SU-DHL-6 (cell line): ENCODE measurements at regions not wholly inside any gene's neighbourhood (a gene's known extent, or its start where the extent isn't known, plus 50 kb on each side); places are given as distances from the start of the nearest gene placed in this dataset.

Source experiments
- H2AFZ ChIP-seq: fragments of 200-600 bp; sonication (generic); 2 replicates; pipeline ENCODE4 v1.6.1; 2014; ENCODE audit warnings: low read depth, mild to moderate bottlenecking, moderate library complexity, mixed read lengths, antibody characterized with exemption, low read length; ENCODE audit not compliant: severe bottlenecking
- H3F3A ChIP-seq: fragments of 200-600 bp; shearing (Covaris generic); 2 replicates; pipeline ENCODE4 v1.6.0; 2016; ENCODE audit warnings: antibody characterized with exemption, mild to moderate bottlenecking; ENCODE audit not compliant: insufficient read depth
- H3K27ac ChIP-seq: fragments of 200-600 bp; sonication (generic); 2 replicates; pipeline ENCODE4 v1.5.1; 2016; ENCODE audit warnings: low read depth, mild to moderate bottlenecking, low read length, moderate library complexity, mixed read lengths
- H3K27me3 ChIP-seq: fragments of 200-600 bp; sonication (generic), shearing (Covaris generic); 2 replicates; pipeline ENCODE4 v1.6.0; 2014; ENCODE audit warnings: mild to moderate bottlenecking, low read length
- H3K36me3 ChIP-seq: fragments of 200-600 bp; sonication (generic); 2 replicates; pipeline ENCODE4 v1.6.1; 2014; ENCODE audit warnings: mild to moderate bottlenecking, low read length, mixed read lengths
- H3K4me2 ChIP-seq: fragments of 300-600, 200-600 bp; shearing (Covaris generic), sonication (generic); 2 replicates; pipeline ENCODE4 v1.6.0; 2014; ENCODE audit warnings: low read length, low read depth, mild to moderate bottlenecking; ENCODE audit not compliant: poor library complexity, severe bottlenecking
- H3K4me3 ChIP-seq: fragments of 200-600 bp; sonication (generic); 2 replicates; pipeline ENCODE4 v1.5.1; 2014; ENCODE audit warnings: antibody characterized with exemption, low read length, mild to moderate bottlenecking, mixed read lengths; ENCODE audit not compliant: insufficient read depth, poor library complexity, severe bottlenecking
- H3K79me2 ChIP-seq: fragments of 200-600 bp; sonication (generic); 2 replicates; pipeline ENCODE4 v1.6.1; 2014; ENCODE audit warnings: mild to moderate bottlenecking, low read length, moderate library complexity; ENCODE audit not compliant: insufficient read depth
- H3K9ac ChIP-seq: fragments of 200-600 bp; sonication (generic); 2 replicates; pipeline ENCODE4 v1.7.0; 2014; ENCODE audit warnings: mild to moderate bottlenecking, low read length
- H3K9me2 ChIP-seq: fragments of 200-600 bp; sonication (generic); replicated peaks from 2 replicates; pipeline ENCODE4 v1.6.1; 2014; ENCODE audit warnings: low read length; ENCODE audit not compliant: insufficient read depth
- H3K9me3 ChIP-seq: fragments of 200-600 bp; sonication (generic); 2 replicates; pipeline ENCODE4 v1.6.1; 2014; ENCODE audit warnings: low read length, mixed read lengths; ENCODE audit not compliant: insufficient read depth
- H4K20me1 ChIP-seq: fragments of 200-600 bp; sonication (generic); 2 replicates; pipeline ENCODE4 v1.6.1; 2014; ENCODE audit warnings: low read depth, mild to moderate bottlenecking, antibody characterized with exemption, low read length, moderate library complexity, mixed read lengths
- CTCF ChIP-seq: fragments of 200-600 bp; sonication (generic); IDR thresholded peaks from one replicate; pipeline ENCODE4 v1.5.1; 2017; ENCODE audit warnings: antibody characterized with exemption, mild to moderate bottlenecking, low read length, moderate library complexity; ENCODE audit not compliant: insufficient read depth, poor library complexity, severe bottlenecking
- EZH2phosphoT487 ChIP-seq: fragments of 200-600 bp; sonication (generic), shearing (Covaris generic); conservative IDR thresholded peaks from 2 replicates; pipeline ENCODE4 v1.6.1; 2018; ENCODE audit warnings: mild to moderate bottlenecking, antibody characterized with exemption, low read length, moderate library complexity, mixed read lengths

- no peak overlapping the region for H3K27ac ChIP-seq
Measured at GRCh38 chr2:150789376-150789905, 302.0 kb upstream of the RND3 start.

GRCh38 chr2:150788426-150789140 is 301.1 kb upstream of the RND3 start:
- Histone ChIP-seq H3K9me3 (no peaks in the 10 kb centered on the region), H3K4me3 (no peak overlapping the region), H3K4me2 (no peak overlapping the region), H3K36me3 (no peaks in the 10 kb centered on the region), H3K79me2 (no peaks in the 10 kb centered on the region), H3K9ac (no peak overlapping the region), H3K9me2 (no peaks in the 10 kb centered on the region), H3K27me3 (no peaks in the 10 kb centered on the region), H3F3A (no peaks in the 10 kb centered on the region), H2AFZ (no peak overlapping the region), H4K20me1 (no peaks in the 10 kb centered on the region), H3K27ac (no peak overlapping the region)
- TF ChIP-seq CTCF (no peak), EZH2phosphoT487 (no peak)

More at GRCh38 chr2:150789376-150789905, 302.0 kb upstream of the RND3 start:
- Histone ChIP-seq H3K27me3 (no peaks in the 10 kb centered on the region), H4K20me1 (no peaks in the 10 kb centered on the region), H3K36me3 (no peaks in the 10 kb centered on the region), H2AFZ (no peak overlapping the region), H3K4me2 (no peak overlapping the region), H3F3A (no peaks in the 10 kb centered on the region), H3K9ac (no peak overlapping the region), H3K9me3 (no peaks in the 10 kb centered on the region), H3K9me2 (no peaks in the 10 kb centered on the region), H3K4me3 (no peak overlapping the region), H3K79me2 (no peaks in the 10 kb centered on the region)
- TF ChIP-seq CTCF: no peak
- no peak for TF ChIP-seq EZH2phosphoT487

GRCh38 chr2:150787353-150788093 is 300.1 kb upstream of the RND3 start:
- Histone ChIP-seq H3K27me3 (no peaks in the 10 kb centered on the region), H4K20me1 (no peaks in the 10 kb centered on the region), H3K9ac (no peak overlapping the region), H3F3A (no peaks in the 10 kb centered on the region), H2AFZ (no peak overlapping the region), H3K9me3 (no peaks in the 10 kb centered on the region), H3K4me3 (no peak overlapping the region), H3K9me2 (no peaks in the 10 kb centered on the region), H3K4me2 (no peak overlapping the region), H3K36me3 (no peaks in the 10 kb centered on the region), H3K27ac (no peak overlapping the region), H3K79me2 (no peaks in the 10 kb centered on the region)
- TF ChIP-seq CTCF (no peak), EZH2phosphoT487 (no peak)
